Fibroblast of lung (primary cell): ENCODE measurements at regions not wholly inside any gene's neighbourhood (a gene's known extent, or its start where the extent isn't known, plus 50 kb on each side); places are given as distances from the start of the nearest gene placed in this dataset.

ENCODE experiments used
- DNase-seq, 2 donors: peaks; one replicate each; pipeline versions ENCODE4 v3.0.0 to v3.0.0-alpha.2; 2010; ENCODE audit warnings: low read depth in 2 of 2
- H2AFZ ChIP-seq: 2 replicates; pipeline ENCODE4 v1.5.1; 2012; ENCODE audit warnings: low read length, control low read depth, inconsistent platforms
- H3K27ac ChIP-seq: 2 replicates; pipeline ENCODE4 v1.5.1; 2011; ENCODE audit warnings: low read length, control low read depth; ENCODE audit not compliant: insufficient read depth
- H3K27me3 ChIP-seq: 2 replicates; pipeline ENCODE4 v1.5.1; 2011; ENCODE audit warnings: mild to moderate bottlenecking, low read length; ENCODE audit not compliant: control insufficient read depth, insufficient read depth
- H3K36me3 ChIP-seq: 2 replicates; pipeline ENCODE4 v1.5.1; 2011; ENCODE audit warnings: low read length; ENCODE audit not compliant: control insufficient read depth, insufficient read depth
- H3K4me1 ChIP-seq: 2 replicates; pipeline ENCODE4 v1.5.1; 2011; ENCODE audit warnings: low read length; ENCODE audit not compliant: control insufficient read depth, insufficient read depth; ENCODE audit errors: extremely low read depth
- H3K4me2 ChIP-seq: 2 replicates; pipeline ENCODE4 v1.5.1; 2011; ENCODE audit warnings: low read length, control low read depth; ENCODE audit not compliant: insufficient read depth; ENCODE audit errors: extremely low read depth
- H3K4me3 ChIP-seq, 4 experiments: fragments of 200-600 bp in 1 of 4; sonication (generic) in 1 of 4; replicated peaks in 1 of 4; 2 replicates each; pipeline ENCODE4 v1.5.1; 2011 to 2016; ENCODE audit warnings: low read length in 4 of 4, low read depth in 3 of 4, mild to moderate bottlenecking in 3 of 4, control low read depth in 2 of 4, inconsistent platforms in 1 of 4, mixed read lengths in 1 of 4; ENCODE audit not compliant: insufficient read depth in 1 of 4; ENCODE audit errors: control extremely low read depth in 1 of 4
- H3K79me2 ChIP-seq: 2 replicates; pipeline ENCODE4 v1.5.1; 2012; ENCODE audit warnings: mild to moderate bottlenecking, low read length, inconsistent platforms; ENCODE audit not compliant: control insufficient read depth, insufficient read depth
- H3K9ac ChIP-seq: 2 replicates; pipeline ENCODE4 v1.5.1; 2011; ENCODE audit warnings: mild to moderate bottlenecking, low read length, control low read depth; ENCODE audit not compliant: insufficient read depth
- H3K9me3 ChIP-seq: 2 replicates; pipeline ENCODE4 v1.5.1; 2012; ENCODE audit warnings: low read depth, low read length; ENCODE audit not compliant: control insufficient read depth, insufficient read depth
- H4K20me1 ChIP-seq: 2 replicates; pipeline ENCODE4 v1.5.1; 2011; ENCODE audit warnings: low read length; ENCODE audit not compliant: control insufficient read depth, insufficient read depth; ENCODE audit errors: extremely low read depth
- CTCF ChIP-seq, 2 donors: IDR thresholded peaks in 1 of 2; conservative IDR thresholded peaks in 1 of 2; 1 replicate in 1 of 2; 2 replicates in 1 of 2; pipeline ENCODE4 v1.5.1; 2011 to 2012; ENCODE audit warnings: low read length in 2 of 2, control low read depth in 1 of 2, inconsistent platforms in 1 of 2, low read depth in 1 of 2, mild to moderate bottlenecking in 1 of 2
- EZH2 ChIP-seq: IDR thresholded peaks from 2 replicates; pipeline ENCODE4 v1.5.1; 2012; ENCODE audit warnings: low read length, control low read depth, mild to moderate bottlenecking; ENCODE audit errors: missing control alignments

- no peaks in the 10 kb centered on the region for H3K36me3 ChIP-seq
- H3K9me3 ChIP-seq, result no peaks in the 10 kb centered on the region
- no peak overlapping the region for H3K4me3 ChIP-seq
- no peak for DNase-seq
- no peaks in the 10 kb centered on the region for H3K79me2 ChIP-seq
- no peak overlapping the region for H3K27ac ChIP-seq
- H3K4me2 ChIP-seq, result no peak overlapping the region
- no peak overlapping the region for H2AFZ ChIP-seq
- H4K20me1 ChIP-seq, result no peaks in the 10 kb centered on the region
- H3K9ac ChIP-seq, result no peak overlapping the region
- no peaks in the 10 kb centered on the region for H3K4me1 ChIP-seq
- no peak for TF ChIP-seq EZH2
- TF ChIP-seq CTCF (conservative IDR thresholded peaks at IDR 0.05 in 1 of 2, IDR thresholded peaks at IDR 0.05 in 1 of 2; ENCODE audit: low read depth in 1 of 2, low read length in 2 of 2), result no peak
- no peaks in the 10 kb centered on the region for H3K27me3 ChIP-seq
These were observed 62.7 kb upstream of the DAPP1 start for GRCh38 chr4:99753931-99754330.

- H3K79me2 ChIP-seq, result no peaks in the 10 kb centered on the region
- no peak for DNase-seq
- no peak overlapping the region for H3K4me3 ChIP-seq
- no peak overlapping the region for H3K4me2 ChIP-seq
- no peak overlapping the region for H3K27ac ChIP-seq
- no peaks in the 10 kb centered on the region for H4K20me1 ChIP-seq
- no peak overlapping the region for H2AFZ ChIP-seq
- no peak for TF ChIP-seq CTCF (conservative IDR thresholded peaks at IDR 0.05 in 1 of 2, IDR thresholded peaks at IDR 0.05 in 1 of 2; ENCODE audit: low read depth in 1 of 2, low read length in 2 of 2)
- TF ChIP-seq EZH2, result no peak
- no peak overlapping the region for H3K9ac ChIP-seq
- no peaks in the 10 kb centered on the region for H3K36me3 ChIP-seq
- no peaks in the 10 kb centered on the region for H3K9me3 ChIP-seq
- no peaks in the 10 kb centered on the region for H3K4me1 ChIP-seq
- no peaks in the 10 kb centered on the region for H3K27me3 ChIP-seq
These were observed 66.9 kb upstream of the DAPP1 start for GRCh38 chr4:99749445-99750391.

- no peak overlapping the region for H2AFZ ChIP-seq
- H3K4me2 ChIP-seq, result no peak overlapping the region
- H3K79me2 ChIP-seq, result no peaks in the 10 kb centered on the region
- H3K9ac ChIP-seq, result no peak overlapping the region
- H3K27ac ChIP-seq, result no peak overlapping the region
- no peak for DNase-seq
- no peaks in the 10 kb centered on the region for H3K27me3 ChIP-seq
- TF ChIP-seq EZH2, result no peak
- TF ChIP-seq CTCF (conservative IDR thresholded peaks at IDR 0.05 in 1 of 2, IDR thresholded peaks at IDR 0.05 in 1 of 2; ENCODE audit: low read depth in 1 of 2, low read length in 2 of 2), result no peak
- no peak overlapping the region for H3K4me3 ChIP-seq
- H3K9me3 ChIP-seq, result no peaks in the 10 kb centered on the region
- H3K36me3 ChIP-seq, result no peaks in the 10 kb centered on the region
- H3K4me1 ChIP-seq, result no peaks in the 10 kb centered on the region
- H4K20me1 ChIP-seq, result no peaks in the 10 kb centered on the region
These were observed 70.2 kb upstream of the DAPP1 start for GRCh38 chr4:99746443-99746842.
